H9 (cell line): ENCODE measurements at regions not wholly inside any gene's neighbourhood (a gene's known extent, or its start where the extent isn't known, plus 50 kb on each side); places are given as distances from the start of the nearest gene placed in this dataset.

Experiments used
- DNase-seq: peaks from one replicate; pipeline ENCODE4 v3.0.0-alpha.2; 2017
- H2AFZ ChIP-seq: one replicate; pipeline ENCODE4 v1.6.1; 2013; ENCODE audit warnings: mild to moderate bottlenecking, low read length, control low read depth, moderate library complexity
- H2AK5ac ChIP-seq: 2 replicates; pipeline ENCODE4 v1.6.1; 2013; ENCODE audit warnings: low read length, control low read depth, mixed read lengths; ENCODE audit not compliant: insufficient read length
- H2BK120ac ChIP-seq: one replicate; pipeline ENCODE4 v1.6.1; 2013; ENCODE audit warnings: low read depth, mild to moderate bottlenecking, low read length, control low read depth, inconsistent platforms; ENCODE audit not compliant: poor library complexity, severe bottlenecking
- H2BK12ac ChIP-seq: 2 replicates; pipeline ENCODE4 v1.6.1; 2013; ENCODE audit warnings: low read length, control low read depth, mixed read lengths, low read depth; ENCODE audit not compliant: insufficient read length
- H2BK15ac ChIP-seq: 2 replicates; pipeline ENCODE4 v1.6.1; 2013; ENCODE audit warnings: low read depth, low read length, control low read depth
- H2BK20ac ChIP-seq: one replicate; pipeline ENCODE4 v1.6.1; 2013; ENCODE audit warnings: low read depth, mild to moderate bottlenecking, low read length, control low read depth, inconsistent platforms; ENCODE audit not compliant: poor library complexity, severe bottlenecking
- H2BK5ac ChIP-seq: 2 replicates; pipeline ENCODE4 v1.6.1; 2013; ENCODE audit warnings: low read length, control low read depth, mixed read lengths; ENCODE audit not compliant: insufficient read length
- H3K14ac ChIP-seq: 2 replicates; pipeline ENCODE4 v1.6.1; 2013; ENCODE audit warnings: low read length, control low read depth; ENCODE audit not compliant: insufficient read depth
- H3K18ac ChIP-seq: 2 replicates; pipeline ENCODE4 v1.6.1; 2013; ENCODE audit warnings: low read depth, mild to moderate bottlenecking, mixed read lengths, low read length, control low read depth; ENCODE audit not compliant: insufficient read length
- H3K23ac ChIP-seq: 2 replicates; pipeline ENCODE4 v1.6.1; 2013; ENCODE audit warnings: low read length, control low read depth, mixed read lengths, low read depth; ENCODE audit not compliant: insufficient read length
- H3K23me2 ChIP-seq: 2 replicates; pipeline ENCODE4 v1.6.1; 2013; ENCODE audit warnings: low read depth, mild to moderate bottlenecking, mixed read lengths, low read length, control low read depth; ENCODE audit not compliant: insufficient read length, poor library complexity, severe bottlenecking
- H3K27ac ChIP-seq: 2 replicates; pipeline ENCODE4 v1.5.1; 2013; ENCODE audit warnings: low read length, control low read depth, mixed read lengths, low read depth; ENCODE audit not compliant: insufficient read length
- H3K27me3 ChIP-seq: 2 replicates; pipeline ENCODE4 v1.6.1; 2013; ENCODE audit warnings: low read length, control low read depth, inconsistent platforms; ENCODE audit not compliant: insufficient read depth
- H3K4ac ChIP-seq: 2 replicates; pipeline ENCODE4 v1.6.1; 2013; ENCODE audit warnings: low read depth, mild to moderate bottlenecking, control low read depth, inconsistent platforms, low read length, moderate library complexity
- H3K4me1 ChIP-seq: 2 replicates; pipeline ENCODE4 v1.6.1; 2013; ENCODE audit warnings: low read length, control low read depth, inconsistent platforms; ENCODE audit not compliant: insufficient read depth
- H3K4me2 ChIP-seq: 2 replicates; pipeline ENCODE4 v1.6.1; 2013; ENCODE audit warnings: low read length, control low read depth, mixed read lengths; ENCODE audit not compliant: insufficient read length, insufficient read depth
- H3K56ac ChIP-seq: 2 replicates; pipeline ENCODE4 v1.6.1; 2013; ENCODE audit warnings: low read depth, mild to moderate bottlenecking, mixed read lengths, low read length, control low read depth; ENCODE audit not compliant: insufficient read length
- H3K79me1 ChIP-seq: 2 replicates; pipeline ENCODE4 v1.6.1; 2013; ENCODE audit warnings: low read depth, mild to moderate bottlenecking, moderate library complexity, low read length, control low read depth, inconsistent platforms; ENCODE audit not compliant: insufficient read depth, poor library complexity, severe bottlenecking
- H3K79me2 ChIP-seq: 2 replicates; pipeline ENCODE4 v1.6.1; 2013; ENCODE audit warnings: low read length, control low read depth, inconsistent platforms; ENCODE audit not compliant: insufficient read depth
- H3K9ac ChIP-seq: 2 replicates; pipeline ENCODE4 v1.6.1; 2013; ENCODE audit warnings: low read length, control low read depth, mixed read lengths; ENCODE audit not compliant: insufficient read length; ENCODE audit errors: extremely low read depth
- H3K9me3 ChIP-seq: one replicate; pipeline ENCODE4 v1.6.1; 2013; ENCODE audit warnings: low read depth, low read length, inconsistent platforms; ENCODE audit not compliant: control insufficient read depth
- H3T11ph ChIP-seq: one replicate; pipeline ENCODE4 v1.6.1; 2013; ENCODE audit warnings: mild to moderate bottlenecking, low read length, control low read depth, inconsistent platforms
- H4K20me1 ChIP-seq: one replicate; pipeline ENCODE4 v1.6.1; 2013; ENCODE audit not compliant: control insufficient read depth, insufficient read length, insufficient read depth
- H4K5ac ChIP-seq: 2 replicates; pipeline ENCODE4 v1.6.1; 2013; ENCODE audit warnings: low read depth, mild to moderate bottlenecking, mixed read lengths, low read length, control low read depth; ENCODE audit not compliant: insufficient read length
- H4K8ac ChIP-seq: replicated peaks from 2 replicates; pipeline ENCODE4 v1.6.1; 2013; ENCODE audit warnings: low read length, control low read depth, mixed read lengths, low read depth; ENCODE audit not compliant: insufficient read length
- H4K91ac ChIP-seq: 2 replicates; pipeline ENCODE4 v1.6.1; 2013; ENCODE audit warnings: low read depth, mild to moderate bottlenecking, moderate library complexity, mixed read lengths, low read length, control low read depth; ENCODE audit not compliant: insufficient read length
- H3K27ac Mint-ChIP-seq, 3 experiments: 2 replicates in 2 of 3; 3 replicates in 1 of 3; pipeline ENCODE4 v1.8.0; 2020 to 2021; ENCODE audit warnings: mixed read lengths in 3 of 3, mild to moderate bottlenecking in 1 of 3, moderate library complexity in 1 of 3
- H3K27me3 Mint-ChIP-seq: 2 replicates; pipeline ENCODE4 v1.8.0; 2021; ENCODE audit warnings: low read depth, mild to moderate bottlenecking, moderate library complexity, mixed read lengths
- H3K36me3 Mint-ChIP-seq, 3 experiments: 2 replicates in 2 of 3; 3 replicates in 1 of 3; pipeline ENCODE4 v1.8.0; 2020 to 2021; ENCODE audit warnings: low read depth in 3 of 3, mixed read lengths in 3 of 3; ENCODE audit not compliant: insufficient read depth in 1 of 3
- H3K4me1 Mint-ChIP-seq, 2 experiments: 2 replicates each; pipeline ENCODE4 v1.8.0; 2020; ENCODE audit warnings: mixed read lengths in 2 of 2
- H3K4me3 Mint-ChIP-seq, 2 experiments: 2 replicates in 1 of 2; 3 replicates in 1 of 2; pipeline ENCODE4 v1.8.0; 2020 to 2021; ENCODE audit warnings: mild to moderate bottlenecking in 2 of 2, mixed read lengths in 2 of 2, moderate library complexity in 1 of 2
- H3K9me3 Mint-ChIP-seq, 2 experiments: 2 replicates in 1 of 2; 3 replicates in 1 of 2; pipeline ENCODE4 v1.8.0; 2020; ENCODE audit warnings: mild to moderate bottlenecking in 2 of 2, mixed read lengths in 2 of 2, moderate library complexity in 1 of 2
- CTCF ChIP-seq: fragments of 200-600 bp; sonication (generic); conservative IDR thresholded peaks from 3 replicates; pipeline ENCODE4 v1.8.0; 2021; ENCODE audit warnings: antibody characterized with exemption, mild to moderate bottlenecking
- WGBS: extraction: QIAGEN DNeasy Blood & Tissue Kit; methylation state at CpG from one replicate; pipeline ENCODE4 v1.1.7; 2013; ENCODE audit warnings: missing lambda C conversion rate, low lambda C conversion rate, mixed read lengths; ENCODE audit not compliant: insufficient read length; ENCODE audit errors: extremely low coverage; 5-methylcytosine and 5-hydroxymethylcytosine counted together

- Histone ChIP-seq H3K23ac (no peak overlapping the region), H3K18ac (no peak overlapping the region), H3T11ph (no peak overlapping the region), H3K56ac (no peak overlapping the region), H3K9ac (no peak overlapping the region), H3K9me3 (no peaks in the 10 kb centered on the region), H3K4ac (no peak overlapping the region), H4K5ac (no peak overlapping the region), H2BK5ac (no peak overlapping the region), H4K8ac (no peak overlapping the region), H4K20me1 (no peaks in the 10 kb centered on the region), H3K23me2 (no peaks in the 10 kb centered on the region), H2BK120ac (no peak overlapping the region), H3K14ac (no peak overlapping the region), H2AK5ac (no peak overlapping the region), H2BK12ac (no peak overlapping the region), H3K4me2 (no peak overlapping the region), H3K27ac (no peak overlapping the region), H2AFZ (no peak overlapping the region), H4K91ac (no peak overlapping the region), H2BK20ac (no peak overlapping the region), H2BK15ac (no peak overlapping the region), H3K27me3 (no peaks in the 10 kb centered on the region), H3K4me1 (no peaks in the 10 kb centered on the region), H3K79me1 (no peaks in the 10 kb centered on the region), H3K79me2 (0 out of 2 replicates have a peak, but pooled peaks cover 1% of the 10 kb centered on the region)
- Mint-ChIP-seq H3K9me3 (no peaks in the 10 kb centered on the region), H3K27ac (no peak overlapping the region), H3K27me3 (no peaks in the 10 kb centered on the region), H3K4me3 (no peak overlapping the region), H3K4me1 (peaks cover 2 to 9% of the 10 kb centered on the region in 2 experiments; a peak in 2 of 4 replicates), H3K36me3 (no peaks in the 10 kb centered on the region)
- no CpG with 5 or more reads among the region's 2 CpGs for WGBS
- TF ChIP-seq CTCF: no peak
- no peak for DNase-seq
These were observed 210.5 kb downstream of the SNX18 start for GRCh38 chr5:54727874-54728587.
